NCI-H69 (cell line): ENCODE measurements at regions not wholly inside any gene's neighbourhood (a gene's known extent, or its start where the extent isn't known, plus 50 kb on each side); places are given as distances from the start of the nearest gene placed in this dataset.
"Not testable (repeated sequence)": the region's sequence is repeated elsewhere in the genome, so short reads cannot be mapped to it uniquely, and the experiment has no call there.

Experiments used
- DNase-seq: peaks from one replicate; lab custom pipeline; 2025; lab: John Stamatoyannopoulos, UW

GRCh38 chr21:28418726-28419514 is 573.8 kb downstream of the LTN1 start:
- DNase-seq: no peak

GRCh38 chr21:28410256-28410655 is 582.4 kb downstream of the LTN1 start:
- DNase-seq: no peak

GRCh38 chr21:28402616-28402989 is 590.1 kb downstream of the LTN1 start:
- DNase-seq: no peak

GRCh38 chr21:28397040-28397439 is 595.6 kb downstream of the LTN1 start:
- DNase-seq: no peak

- no peak for DNase-seq
Observed at GRCh38 chr21:28396421-28396820, 596.3 kb downstream of the LTN1 start.

GRCh38 chr21:28393279-28393678 is 599.4 kb downstream of the LTN1 start:
- peak; percentile 76 for DNase-seq

GRCh38 chr21:28391938-28392849 is 600.5 kb downstream of the LTN1 start:
- DNase-seq: no peak

GRCh38 chr21:28387220-28387619 is 605.5 kb downstream of the LTN1 start:
- DNase-seq: no peak

- DNase-seq: no peak
Observed at GRCh38 chr21:28385845-28386244, 606.8 kb downstream of the LTN1 start.

GRCh38 chr21:28381000-28381745 is 611.5 kb downstream of the LTN1 start:
- DNase-seq: not testable (repeated sequence)

GRCh38 chr21:28380241-28380640 is 612.4 kb downstream of the LTN1 start:
- no peak for DNase-seq

GRCh38 chr21:28378026-28378425 is 614.7 kb downstream of the LTN1 start:
- DNase-seq: no peak

- DNase-seq: no peak
Observed at GRCh38 chr21:28375708-28376385, 616.8 kb downstream of the LTN1 start.

GRCh38 chr21:28374881-28375280 is 617.8 kb downstream of the LTN1 start:
- DNase-seq: no peak

- no peak for DNase-seq
Observed at GRCh38 chr21:28371713-28372112, 621.0 kb downstream of the LTN1 start.

- DNase-seq: no peak
Observed at GRCh38 chr21:28359300-28359699, 633.4 kb downstream of the LTN1 start.

- DNase-seq: no peak
Observed at GRCh38 chr21:28358702-28359101, 634.0 kb downstream of the LTN1 start.

GRCh38 chr21:28358170-28358569 is 634.5 kb downstream of the LTN1 start:
- no peak for DNase-seq

GRCh38 chr21:28357743-28358142 is 634.9 kb downstream of the LTN1 start:
- no peak for DNase-seq

GRCh38 chr21:28356422-28356821 is 636.3 kb downstream of the LTN1 start:
- DNase-seq: no peak

GRCh38 chr21:28345934-28346333 is 646.7 kb downstream of the LTN1 start:
- DNase-seq: no peak

GRCh38 chr21:28344985-28345384 is 647.7 kb downstream of the LTN1 start:
- DNase-seq: no peak
